Tibial nerve (tissue), 4 donors: ENCODE measurements at regions not wholly inside any gene's neighbourhood (a gene's known extent, or its start where the extent isn't known, plus 50 kb on each side); places are given as distances from the start of the nearest gene placed in this dataset.

Experiments
- DNase-seq, 2 donors: peaks; one replicate each; pipeline ENCODE4 v3.0.0-alpha.2; 2019; ENCODE audit warnings: low spot score in 2 of 2
- H3K27ac ChIP-seq, 4 donors: fragments of 200-600 bp; sonication (generic) in 3 of 4; one replicate each; pipeline ENCODE4 v1.5.1; 2017 to 2019; ENCODE audit warnings: mild to moderate bottlenecking in 1 of 4
- H3K27me3 ChIP-seq, 2 donors: fragments of 200-600 bp; sonication (generic) in 1 of 2; one replicate each; pipeline versions ENCODE4 v1.5.1 to v1.6.0; 2017 to 2019
- H3K36me3 ChIP-seq, 3 donors: fragments of 200-600 bp; sonication (generic); one replicate each; pipeline ENCODE4 v1.5.1; 2018 to 2019
- H3K4me1 ChIP-seq, 4 donors: fragments of 200-600 bp; sonication (generic) in 3 of 4; one replicate each; pipeline ENCODE4 v1.5.1; 2017 to 2019
- H3K4me3 ChIP-seq, 4 donors: fragments of 200-600 bp; sonication (generic) in 3 of 4; one replicate each; pipeline ENCODE4 v1.5.1; 2017 to 2019; ENCODE audit warnings: mild to moderate bottlenecking in 1 of 4, moderate library complexity in 1 of 4
- H3K9me3 ChIP-seq, 4 donors: fragments of 200-600 bp; sonication (generic) in 3 of 4; one replicate each; pipeline ENCODE4 v1.5.1; 2017 to 2019
- CTCF ChIP-seq, 5 experiments: fragments of 200-600 bp in 3 of 5; fragments of 450-650 bp in 2 of 5; sonication (generic) in 3 of 5; IDR thresholded peaks; one replicate each; pipeline ENCODE4 v1.5.1; 2016 to 2019; ENCODE audit warnings: antibody characterized with exemption in 5 of 5, mild to moderate bottlenecking in 3 of 5, moderate library complexity in 2 of 5
- EP300 ChIP-seq, 2 donors: sonication (generic); formaldehyde crosslinking; IDR thresholded peaks; one replicate each; pipeline ENCODE4 v1.6.1; 2017; ENCODE audit warnings: antibody characterized with exemption in 2 of 2, mild to moderate bottlenecking in 1 of 2
- POLR2A ChIP-seq, 2 donors: fragments of 450-650 bp; IDR thresholded peaks; one replicate each; pipeline ENCODE4 v1.6.1; 2017; ENCODE audit warnings: antibody characterized with exemption in 2 of 2, mild to moderate bottlenecking in 2 of 2, moderate library complexity in 2 of 2
- WGBS, 2 donors: methylation state at CpG; one replicate each; pipeline ENCODE4 v1.1.5; 2018; 5-methylcytosine and 5-hydroxymethylcytosine counted together

- H3K9me3 ChIP-seq, result peaks cover 0 to 6% (median 0%) of the 10 kb centered on the region in 4 donors
- no peaks in the 10 kb centered on the region for H3K4me1 ChIP-seq
- no peak for TF ChIP-seq EP300 (IDR thresholded peaks at IDR 0.05)
- TF ChIP-seq POLR2A (IDR thresholded peaks at IDR 0.05), result no peak
- no peak for TF ChIP-seq CTCF (IDR thresholded peaks at IDR 0.05)
- DNase-seq, result no peak
- no peaks in the 10 kb centered on the region for H3K36me3 ChIP-seq
- 66% methylated on average over 4 of the region's 4 CpGs for WGBS, 2 donors
- no peak overlapping the region for H3K4me3 ChIP-seq
- no peak overlapping the region for H3K27ac ChIP-seq
- H3K27me3 ChIP-seq, result no peaks in the 10 kb centered on the region
Observed at GRCh38 chr3:101964861-101965260, 115.5 kb downstream of the NFKBIZ start.

GRCh38 chr3:101966226-101966625 is 116.9 kb downstream of the NFKBIZ start:
- H3K27me3 ChIP-seq, result no peaks in the 10 kb centered on the region
- no peaks in the 10 kb centered on the region for H3K36me3 ChIP-seq
- no peak overlapping the region for H3K4me3 ChIP-seq
- TF ChIP-seq POLR2A (IDR thresholded peaks at IDR 0.05) (no peak), EP300 (IDR thresholded peaks at IDR 0.05) (no peak), CTCF (IDR thresholded peaks at IDR 0.05) (no peak)
- 75 to 77% methylated on average over 1 of the region's 1 CpG for whole genome bisulfite sequencing, 2 donors
- no peak overlapping the region for H3K27ac ChIP-seq
- no peaks in the 10 kb centered on the region for H3K4me1 ChIP-seq
- no peak for DNase-seq
- no peaks in the 10 kb centered on the region for H3K9me3 ChIP-seq

GRCh38 chr3:101970212-101970611 is 120.9 kb downstream of the NFKBIZ start:
- Histone ChIP-seq H3K4me3 (no peak overlapping the region), H3K36me3 (no peaks in the 10 kb centered on the region), H3K4me1 (no peaks in the 10 kb centered on the region), H3K27me3 (no peaks in the 10 kb centered on the region), H3K27ac (no peak overlapping the region), H3K9me3 (no peaks in the 10 kb centered on the region)
- DNase-seq, result no peak
- 94% methylated on average over 4 of the region's 4 CpGs for WGBS, 2 donors
- TF ChIP-seq CTCF (IDR thresholded peaks at IDR 0.05) (no peak), POLR2A (IDR thresholded peaks at IDR 0.05) (no peak), EP300 (IDR thresholded peaks at IDR 0.05) (no peak)

- TF ChIP-seq EP300 (IDR thresholded peaks at IDR 0.05) (no peak), CTCF (IDR thresholded peaks at IDR 0.05) (no peak), POLR2A (IDR thresholded peaks at IDR 0.05) (no peak)
- Histone ChIP-seq H3K4me1 (no peaks in the 10 kb centered on the region), H3K9me3 (no peaks in the 10 kb centered on the region), H3K4me3 (no peak overlapping the region), H3K36me3 (no peaks in the 10 kb centered on the region), H3K27me3 (no peaks in the 10 kb centered on the region), H3K27ac (no peak overlapping the region)
- WGBS, 2 donors, result 81 to 96% methylated on average over 6 of the region's 6 CpGs
- DNase-seq, result no peak
Observed at GRCh38 chr3:101970905-101971304, 121.6 kb downstream of the NFKBIZ start.

- TF ChIP-seq POLR2A (IDR thresholded peaks at IDR 0.05) (no peak), CTCF (IDR thresholded peaks at IDR 0.05) (no peak), EP300 (IDR thresholded peaks at IDR 0.05) (no peak)
- Histone ChIP-seq H3K36me3 (no peaks in the 10 kb centered on the region), H3K27ac (no peak overlapping the region), H3K9me3 (no peaks in the 10 kb centered on the region), H3K4me3 (no peak overlapping the region), H3K27me3 (no peaks in the 10 kb centered on the region), H3K4me1 (peaks cover 0 to 13% (median 0%) of the 10 kb centered on the region in 4 donors)
- no peak for DNase-seq
- 61 to 64% methylated on average over 2 of the region's 2 CpGs for WGBS, 2 donors
Observed at GRCh38 chr3:101972430-101973162, 123.3 kb downstream of the NFKBIZ start.
